C1 segment of cervical spinal cord (tissue), 14 donors: ENCODE measurements at regions not wholly inside any gene's neighbourhood (a gene's known extent, or its start where the extent isn't known, plus 50 kb on each side); places are given as distances from the start of the nearest gene placed in this dataset.

Experiments used
- DNase-seq, 14 donors: peaks; one replicate each; lab custom pipeline; 2025; lab: John Stamatoyannopoulos, UW

DNA sequence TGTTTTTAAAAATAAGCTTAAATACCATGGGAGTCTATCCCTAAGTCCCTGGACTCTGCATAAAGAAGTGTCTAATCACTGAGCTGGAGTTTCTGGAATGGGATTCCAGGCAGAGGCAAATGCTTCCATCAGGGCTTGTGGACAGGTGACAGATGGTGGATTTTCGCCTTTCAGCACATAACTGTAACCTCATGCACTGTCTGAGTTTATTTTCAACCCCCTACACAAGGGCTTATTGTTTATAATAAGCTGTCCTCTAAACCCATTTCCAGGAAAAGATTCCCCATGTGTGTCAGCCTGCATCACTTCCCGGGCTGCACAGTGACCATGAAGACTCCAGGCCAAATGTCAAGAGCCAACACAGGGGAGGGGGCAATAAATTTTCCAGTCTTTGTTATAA is 264.0 kb downstream of the PIK3R1 start:
- DNase-seq = peak in 1 of 14 donors; percentile 65

DNA sequence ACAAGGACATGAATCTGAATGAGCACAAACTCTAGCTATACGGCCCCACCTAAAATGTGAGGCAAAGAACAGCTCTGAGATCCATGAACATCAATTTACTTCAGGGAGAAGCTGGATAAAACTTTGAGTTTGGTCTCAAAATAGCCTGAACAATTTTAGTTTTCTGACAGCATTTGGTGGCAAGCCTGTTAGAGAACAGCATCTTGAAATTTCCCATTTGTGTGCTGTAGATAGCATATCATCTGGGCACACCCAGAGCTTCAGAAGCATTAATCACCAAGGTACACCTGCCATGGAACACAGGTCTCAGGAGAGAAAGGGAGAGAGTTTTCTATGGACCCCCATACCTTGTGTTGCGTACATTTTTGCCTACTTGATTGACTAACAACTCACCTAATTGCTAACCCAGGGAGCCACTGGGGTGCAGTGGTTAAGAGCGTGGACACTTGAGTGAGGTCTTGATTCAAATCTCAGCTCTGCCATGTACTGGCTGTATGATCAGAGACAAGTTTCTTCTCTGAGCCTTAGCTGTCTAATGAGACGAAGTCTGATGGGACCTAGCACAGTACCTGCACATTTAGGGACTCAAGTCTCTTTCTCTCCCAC is 264.9 kb downstream of the PIK3R1 start:
- no peak for DNase-seq

DNA sequence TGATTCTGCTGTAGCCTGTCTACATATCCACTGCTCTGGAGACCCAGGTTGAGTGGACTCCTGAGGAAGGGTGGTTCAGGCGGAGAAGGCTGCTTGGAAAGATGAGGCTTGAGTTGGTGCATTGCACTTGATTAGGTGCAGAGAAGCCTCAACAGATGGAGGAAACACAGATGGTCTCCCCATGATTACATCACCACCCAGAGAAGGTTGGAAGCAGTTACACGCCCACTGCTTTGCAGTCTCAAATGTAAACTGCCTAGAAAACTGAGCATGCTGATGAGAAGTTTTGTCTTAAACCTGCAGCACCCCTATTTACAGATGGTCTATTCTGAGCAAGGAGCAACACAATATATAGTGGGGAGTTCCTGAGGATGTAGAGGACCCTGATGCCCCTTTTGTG is 266.6 kb downstream of the PIK3R1 start:
- DNase-seq = peak in 2 of 14 donors; percentile 2 to 80

DNA sequence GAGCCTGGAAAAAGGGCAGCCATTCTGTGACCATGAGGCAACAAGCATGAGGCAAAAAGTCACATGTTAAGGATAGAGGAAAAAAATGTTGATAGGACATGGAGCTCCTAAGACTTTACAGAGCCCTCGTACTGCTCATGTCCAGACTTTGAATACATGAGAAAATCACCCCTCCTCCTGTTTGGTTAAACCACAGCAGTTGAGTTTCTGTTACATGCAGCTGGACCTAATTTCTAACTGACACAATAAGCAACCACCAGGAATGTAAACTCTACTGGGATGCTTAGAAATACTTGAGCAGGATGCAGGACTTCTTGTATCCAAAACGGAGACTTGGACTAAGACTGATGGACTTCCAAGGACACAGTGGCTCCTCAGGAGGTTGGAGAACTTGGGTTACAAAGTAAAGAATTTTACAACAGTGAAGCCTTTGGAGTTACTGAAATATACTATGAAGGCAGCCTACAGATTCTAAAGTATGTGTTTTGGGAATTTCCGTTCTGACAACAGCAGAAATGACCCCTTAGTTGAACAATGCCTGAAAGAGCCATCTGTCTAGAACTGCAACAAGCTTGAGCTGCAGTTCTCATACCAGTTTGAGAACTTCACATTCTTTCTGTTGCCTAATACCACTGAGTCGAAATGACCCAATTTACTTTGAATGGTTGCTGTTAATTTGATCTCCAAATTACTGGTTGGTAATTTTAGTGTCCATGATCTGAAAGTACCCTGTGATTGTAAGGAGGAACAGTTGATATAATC is 268.9 kb downstream of the PIK3R1 start:
- no peak for DNase-seq

DNA sequence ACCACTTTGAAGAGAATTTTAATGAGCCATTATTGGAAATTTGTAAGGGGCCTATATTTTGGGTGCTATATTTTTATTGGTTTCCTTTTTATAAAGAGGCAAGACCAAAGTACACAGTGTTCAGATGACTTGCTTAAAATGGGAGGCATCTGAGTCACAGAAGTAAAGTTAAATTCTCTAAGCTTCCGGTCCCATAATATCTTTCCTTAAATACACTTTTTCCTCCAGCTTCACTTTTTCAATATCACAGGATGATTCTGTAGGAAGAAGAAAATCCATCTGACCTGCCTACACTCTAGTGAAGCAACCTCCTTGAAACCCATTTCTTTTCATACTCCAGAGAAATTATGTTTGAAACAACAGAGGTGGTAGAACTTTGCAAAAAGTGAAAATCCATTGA is 274.0 kb downstream of the PIK3R1 start:
- DNase-seq = no peak

DNA sequence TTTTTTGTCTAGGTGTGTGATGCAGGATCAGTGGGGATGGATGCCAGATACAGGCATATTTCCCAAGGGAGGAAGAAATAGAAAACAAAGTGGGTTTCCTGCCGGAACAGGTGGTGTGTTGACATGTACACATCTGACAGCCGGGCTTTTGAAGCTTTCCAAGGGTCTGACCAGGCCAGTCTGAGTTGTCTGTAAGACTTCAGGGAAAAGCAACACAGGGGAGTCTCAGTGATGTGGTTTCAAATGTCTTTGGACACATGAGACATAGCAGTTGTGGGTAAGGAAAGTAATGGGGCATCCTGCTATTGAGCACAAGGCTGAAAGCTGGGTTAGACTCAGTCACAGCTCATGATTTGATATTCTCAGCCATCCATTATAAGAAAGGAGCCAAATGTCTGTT is 274.9 kb downstream of the PIK3R1 start:
- DNase-seq = no peak

DNA sequence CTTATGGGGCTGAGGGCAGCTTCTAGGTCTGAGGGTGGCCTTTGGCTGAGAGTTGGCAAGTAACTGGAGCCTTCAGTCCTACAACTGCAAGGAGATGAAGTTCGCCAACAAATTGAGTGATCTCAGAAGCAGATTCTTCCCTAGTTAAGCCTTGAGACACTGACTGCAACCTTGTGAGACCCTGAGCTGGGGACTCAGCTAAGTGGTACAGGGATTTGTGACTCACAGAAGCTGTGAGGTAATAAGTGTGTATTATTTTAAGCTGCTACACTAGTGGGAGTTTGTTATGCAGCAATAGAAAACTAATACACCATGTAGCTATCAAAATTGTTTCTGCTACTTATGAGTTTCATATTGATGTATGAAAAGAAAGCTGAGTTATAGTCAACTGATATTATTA is 279.2 kb downstream of the PIK3R1 start:
- no peak for DNase-seq

DNA sequence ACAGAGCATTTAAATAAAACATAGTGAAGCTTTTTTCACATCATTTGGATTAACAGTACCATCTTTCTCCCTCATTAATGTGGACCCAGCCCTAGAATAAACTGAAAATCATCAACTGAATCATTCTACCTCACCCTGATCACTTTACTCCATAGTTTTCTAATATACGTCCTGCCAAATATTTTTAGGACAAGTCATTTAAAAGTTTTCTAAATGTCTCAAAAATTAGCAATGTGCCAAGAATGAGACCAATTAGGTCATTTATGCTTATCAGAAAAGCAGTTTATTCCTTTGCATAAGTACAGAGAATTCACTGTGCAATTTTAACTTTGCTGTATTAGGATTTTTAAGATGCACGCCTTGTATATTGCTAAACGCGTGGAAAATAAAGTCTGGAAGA is 284.4 kb downstream of the PIK3R1 start:
- DNase-seq = no peak

DNA sequence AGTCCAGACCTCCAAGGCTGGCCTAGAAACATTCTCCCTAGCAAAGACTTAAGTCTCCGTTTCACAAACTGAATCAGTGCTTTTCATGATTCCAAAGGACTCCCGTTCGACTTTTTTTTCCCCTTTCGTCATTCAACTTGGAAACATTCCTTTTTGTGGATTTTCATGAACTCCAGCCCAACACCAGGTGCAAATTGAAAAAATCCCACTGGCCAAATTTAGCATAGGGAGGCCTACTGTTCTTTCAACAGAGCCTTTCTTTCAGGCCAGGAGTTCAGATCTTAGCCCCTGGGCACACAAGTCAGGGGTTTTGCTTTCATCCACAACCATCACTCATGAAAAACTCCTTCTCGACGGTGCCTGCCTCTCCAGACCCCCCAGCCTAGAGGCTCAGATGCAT is 285.3 kb downstream of the PIK3R1 start:
- no peak for DNase-seq

DNA sequence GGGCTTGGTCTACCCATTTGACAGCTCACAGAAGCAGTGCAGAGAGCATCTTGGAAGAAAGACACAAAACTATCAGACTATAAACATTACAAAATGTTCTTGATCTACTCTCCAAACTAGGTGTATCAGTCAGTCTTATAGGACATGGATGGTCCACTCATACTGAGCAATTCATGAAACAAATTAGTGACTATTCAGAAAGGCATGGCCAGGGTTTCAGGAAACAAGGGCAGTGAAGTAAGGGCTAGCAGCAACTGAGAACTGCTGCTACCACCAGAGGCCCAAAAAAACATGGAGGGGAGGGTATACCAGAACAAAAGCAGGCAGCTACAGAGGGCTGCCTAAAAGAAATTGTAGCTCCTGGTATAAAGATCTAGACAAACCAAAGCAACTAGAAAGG is 287.0 kb downstream of the PIK3R1 start:
- no peak for DNase-seq

DNA sequence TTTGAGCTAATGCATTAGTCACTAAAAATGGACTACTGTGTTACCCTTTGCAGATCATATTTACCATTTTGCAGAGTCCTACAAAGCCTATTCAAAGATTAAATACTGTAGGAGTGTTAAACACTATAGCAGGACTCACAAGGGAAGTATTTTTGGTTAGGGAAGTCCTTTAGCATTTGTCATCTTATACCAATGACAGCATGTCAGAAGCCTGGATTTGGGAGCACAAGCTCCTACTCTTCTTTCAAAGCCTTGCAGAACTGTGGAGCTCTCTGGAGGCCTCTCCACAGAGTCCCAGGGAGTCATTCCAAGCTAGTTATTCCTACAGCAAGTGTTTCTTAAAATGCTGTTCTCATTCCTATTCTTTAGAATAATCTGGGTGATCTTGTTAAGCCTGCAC is 288.8 kb downstream of the PIK3R1 start:
- DNase-seq = no peak

DNA sequence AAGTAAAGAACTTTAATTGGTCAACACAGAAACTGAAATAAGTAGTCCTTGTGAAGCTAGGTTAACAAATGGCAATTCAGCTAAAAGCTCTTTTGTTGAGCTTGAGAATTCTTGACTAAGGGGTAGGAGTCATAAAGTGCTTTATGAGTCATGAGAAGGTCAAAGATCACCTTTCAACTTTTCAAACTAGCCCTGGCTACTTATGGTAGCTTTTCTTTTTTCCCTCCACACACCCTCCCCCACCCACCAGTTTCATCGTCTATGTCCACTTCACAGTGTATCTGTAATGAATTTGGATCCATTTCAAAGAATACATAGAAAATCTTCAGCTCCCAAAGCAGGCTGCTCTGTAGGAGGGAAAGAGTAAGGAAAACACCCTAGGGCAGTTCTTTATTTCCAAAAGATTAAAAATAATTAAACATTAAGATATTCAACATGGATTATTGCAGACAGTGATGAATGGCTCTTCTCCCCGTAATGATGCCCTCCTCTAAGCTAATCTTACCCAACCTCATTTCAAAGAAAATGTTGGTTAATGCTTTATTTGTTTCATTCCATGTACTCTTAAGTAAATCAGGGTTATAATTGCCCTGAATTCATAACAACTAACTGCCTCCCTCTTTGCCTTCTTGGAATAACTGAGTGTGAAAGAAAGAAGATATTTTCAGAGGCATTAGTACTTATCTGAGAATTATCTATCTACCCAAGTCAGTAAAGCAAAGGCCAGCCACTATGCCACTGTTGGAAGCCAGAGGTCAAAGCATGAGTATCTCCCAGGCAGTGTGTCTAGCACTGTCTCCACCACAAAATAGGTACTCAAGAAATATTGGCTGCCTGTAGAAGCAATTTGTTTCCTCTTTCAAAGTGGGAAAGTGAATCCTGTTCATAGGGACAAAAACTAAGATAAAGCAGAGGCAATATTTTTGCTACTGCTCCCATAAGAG is 290.6 kb downstream of the PIK3R1 start:
- DNase-seq = no peak

DNA sequence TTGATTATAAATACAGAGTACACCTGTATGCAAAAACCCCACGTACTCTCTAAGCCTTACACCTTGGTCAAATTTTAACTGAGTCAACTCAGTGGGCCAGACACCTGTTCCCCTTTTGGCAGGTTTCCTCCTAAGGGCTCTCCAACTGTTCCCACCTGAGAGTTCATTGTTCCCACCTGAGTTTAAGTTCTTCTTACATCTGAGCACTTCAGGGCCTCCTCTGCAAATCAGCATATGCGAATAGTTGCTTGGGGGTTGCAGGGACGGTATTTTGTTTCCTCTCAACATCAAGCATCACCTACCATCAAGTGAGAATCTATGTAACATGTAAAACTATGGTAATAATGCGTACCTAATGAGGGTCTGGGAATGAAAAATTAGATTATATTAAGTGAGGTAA is 300.0 kb downstream of the PIK3R1 start:
- DNase-seq = no peak

DNA sequence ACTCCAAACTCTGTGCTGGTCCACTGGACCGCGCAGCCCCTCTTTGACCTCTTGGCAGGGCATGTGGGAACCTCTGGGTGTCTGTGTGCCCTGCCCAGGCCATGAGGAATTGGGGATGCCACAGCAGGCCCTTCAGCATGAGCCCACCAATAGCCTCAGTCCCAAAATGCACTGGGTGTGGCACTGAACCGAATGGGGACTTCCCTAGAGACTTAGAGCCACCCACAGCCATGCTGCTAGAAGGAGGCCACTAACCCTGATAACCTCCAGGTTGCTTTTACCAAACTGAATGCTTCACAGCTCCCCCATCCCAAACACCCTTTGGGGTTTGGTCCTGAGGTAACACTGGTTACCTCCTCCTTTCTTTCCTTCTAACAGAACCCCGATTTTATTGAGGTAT is 302.7 kb downstream of the PIK3R1 start:
- no peak for DNase-seq

DNA sequence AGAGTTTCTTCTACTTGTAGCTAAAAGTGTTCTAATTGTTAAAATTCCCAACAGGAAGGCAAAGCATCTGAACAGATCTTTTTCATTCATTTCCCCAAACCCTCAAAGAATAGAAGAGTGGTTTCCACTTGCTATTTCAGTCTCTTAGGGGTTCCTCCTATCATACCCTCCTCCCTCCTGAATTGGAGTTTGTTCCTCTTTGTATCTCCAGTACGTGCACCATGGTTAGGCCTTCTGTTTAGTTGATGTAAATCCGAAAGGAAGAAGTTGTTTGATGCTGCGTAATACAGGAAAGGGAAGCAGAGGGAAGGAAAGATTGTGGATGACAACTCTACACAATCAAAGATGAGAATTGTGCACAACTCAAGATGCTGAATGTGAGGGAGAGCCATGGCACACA is 303.6 kb downstream of the PIK3R1 start:
- no peak for DNase-seq

DNA sequence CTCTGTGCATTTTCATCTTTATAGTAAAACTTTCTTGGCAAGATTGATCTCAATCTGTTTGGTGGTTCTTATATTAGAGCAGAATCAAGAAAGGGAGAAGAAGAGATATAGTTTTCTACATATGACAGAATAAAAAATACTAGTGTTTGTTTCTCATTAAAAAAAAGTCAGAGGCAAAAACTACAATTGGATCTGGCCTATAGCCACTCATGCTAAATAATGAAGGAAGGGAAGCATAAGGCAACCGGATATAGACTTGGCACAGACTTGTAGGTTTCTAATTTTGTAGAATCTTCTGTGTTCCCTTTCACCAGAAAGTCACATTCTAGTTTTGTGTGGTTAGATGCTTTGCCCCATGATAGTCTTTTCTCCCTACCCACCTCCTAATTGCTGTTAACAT is 306.2 kb downstream of the PIK3R1 start:
- DNase-seq = no peak

DNA sequence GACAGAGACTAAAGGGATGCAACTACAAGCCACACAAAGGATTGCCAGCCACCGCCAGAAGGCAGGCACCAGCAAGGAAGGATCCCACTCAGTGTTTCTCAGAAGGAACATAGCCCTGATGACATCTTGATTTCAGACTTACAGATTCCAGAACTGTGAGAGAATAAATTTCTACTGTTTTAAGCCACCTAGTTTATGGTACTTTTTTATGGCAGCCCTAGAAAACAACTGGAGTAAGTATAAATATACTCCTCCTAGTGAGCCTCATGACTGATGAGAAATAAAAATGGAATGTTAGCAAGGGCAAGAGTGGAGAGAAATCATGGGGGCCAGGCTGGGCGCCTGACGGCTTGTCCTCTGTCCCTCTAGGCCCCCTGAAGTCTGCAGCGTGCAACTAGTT is 307.3 kb downstream of the PIK3R1 start:
- DNase-seq = no peak

DNA sequence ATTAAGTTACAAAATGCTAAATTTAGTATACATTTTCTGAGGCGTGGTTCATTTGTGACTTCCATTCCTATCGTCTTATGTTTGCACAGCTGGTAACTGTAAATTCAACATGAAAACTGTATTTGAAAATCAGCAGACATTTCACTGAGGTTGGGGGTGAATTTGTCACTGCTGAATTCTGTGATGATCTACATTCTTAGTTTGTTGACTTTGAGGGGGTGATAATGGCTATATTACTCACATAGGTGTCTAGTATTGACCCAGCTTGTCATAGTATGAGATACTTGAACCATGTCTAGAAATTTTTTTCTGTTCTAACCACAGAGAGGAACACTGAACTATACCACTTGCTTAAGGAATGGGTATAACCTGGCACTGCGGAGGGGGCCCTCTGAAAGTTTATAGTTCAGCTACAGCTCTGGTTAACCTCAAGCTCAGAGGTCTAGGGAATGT is 313.3 kb downstream of the PIK3R1 start:
- DNase-seq = no peak

DNA sequence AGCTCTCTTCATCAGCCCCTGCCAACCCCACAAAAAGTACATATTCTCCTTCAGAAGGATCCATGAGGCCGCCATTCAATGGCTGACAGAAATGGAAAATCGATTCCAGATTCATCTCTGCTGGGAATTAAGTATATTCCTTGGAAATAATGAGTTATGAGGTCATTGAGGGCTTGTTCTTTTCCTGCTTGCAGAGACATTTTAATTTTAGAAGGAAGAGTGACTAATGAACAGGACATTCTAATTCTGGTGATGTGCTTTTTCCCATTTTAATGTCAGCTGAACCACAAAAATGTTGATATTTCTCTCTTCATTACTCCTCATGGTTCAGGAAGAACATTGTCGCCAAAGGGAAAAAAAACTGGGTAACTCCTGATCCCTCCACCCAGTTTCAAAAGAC is 314.0 kb downstream of the PIK3R1 start:
- no peak for DNase-seq

DNA sequence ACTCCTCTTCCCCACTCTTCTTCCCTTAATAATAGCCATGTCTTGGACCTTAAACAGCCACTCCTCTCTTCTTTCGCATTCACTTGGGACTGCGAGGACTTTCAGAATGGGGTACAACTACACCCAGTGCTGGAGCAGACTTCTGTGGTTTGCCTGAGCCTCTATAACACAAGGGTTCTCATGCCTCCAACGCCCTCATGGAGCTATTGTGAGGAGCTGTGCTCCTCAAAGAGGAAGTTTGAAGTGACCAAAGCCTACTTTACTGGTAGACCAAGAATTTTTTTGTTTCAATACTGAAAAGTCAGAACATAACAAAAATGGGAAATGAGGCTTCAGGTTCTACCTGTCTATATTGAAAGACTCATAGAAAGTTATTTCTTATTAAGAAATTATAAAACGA is 316.4 kb downstream of the PIK3R1 start:
- DNase-seq = no peak

DNA sequence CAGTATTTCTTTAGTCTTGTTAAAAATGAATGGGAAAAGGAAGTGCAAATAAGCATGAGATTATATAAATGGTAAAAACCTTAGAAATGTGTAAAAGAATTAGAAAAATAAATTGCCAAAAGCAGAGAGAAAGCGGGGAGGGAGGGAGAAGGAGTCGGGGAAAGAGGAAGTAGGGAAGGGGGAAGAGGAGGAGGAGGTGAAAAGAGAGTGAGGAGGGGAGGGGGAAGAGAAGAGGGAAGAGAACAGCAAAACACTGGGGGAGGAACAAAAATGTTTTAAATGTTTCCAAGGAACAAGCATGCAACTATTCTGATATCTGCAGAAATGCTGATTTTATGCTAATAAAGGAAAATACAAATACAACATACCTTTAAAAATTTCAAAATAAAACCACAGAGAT is 317.5 kb downstream of the PIK3R1 start:
- DNase-seq = no peak

DNA sequence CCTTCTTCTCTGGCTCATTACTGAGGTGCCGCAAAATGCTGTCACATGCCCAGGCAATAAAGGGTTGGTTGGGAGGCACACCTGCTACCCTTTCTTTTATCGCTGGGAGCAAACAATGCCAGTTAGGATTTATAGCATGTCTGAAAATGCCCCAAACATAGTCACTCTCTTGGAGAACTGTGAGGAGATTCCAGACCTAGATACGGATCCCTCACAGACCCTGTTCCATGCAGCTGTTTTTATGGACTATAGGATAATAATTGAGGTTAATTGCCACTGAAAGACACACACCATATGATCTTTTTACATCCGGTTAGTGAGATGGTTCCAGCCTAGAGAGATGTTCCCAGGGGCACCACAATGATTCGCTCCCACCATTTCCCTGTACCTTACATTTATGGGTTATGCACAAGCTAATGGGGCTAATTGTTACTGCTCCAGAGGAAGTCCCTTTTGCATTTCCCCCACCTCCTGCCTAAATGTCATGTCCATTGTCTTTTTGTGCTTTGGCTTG is 318.1 kb downstream of the PIK3R1 start:
- DNase-seq = no peak
